Muscle of back (tissue), 3 donors: ENCODE measurements at regions not wholly inside any gene's neighbourhood (a gene's known extent, or its start where the extent isn't known, plus 50 kb on each side); places are given as distances from the start of the nearest gene placed in this dataset.
"Not testable (repeated sequence)": the region's sequence is repeated elsewhere in the genome, so short reads cannot be mapped to it uniquely, and the experiment has no call there.

Experiments used
- DNase-seq, 3 donors: peaks; one replicate each; pipeline versions ENCODE4 v3.0.0 to v3.0.0-alpha.2; 2013

DNA sequence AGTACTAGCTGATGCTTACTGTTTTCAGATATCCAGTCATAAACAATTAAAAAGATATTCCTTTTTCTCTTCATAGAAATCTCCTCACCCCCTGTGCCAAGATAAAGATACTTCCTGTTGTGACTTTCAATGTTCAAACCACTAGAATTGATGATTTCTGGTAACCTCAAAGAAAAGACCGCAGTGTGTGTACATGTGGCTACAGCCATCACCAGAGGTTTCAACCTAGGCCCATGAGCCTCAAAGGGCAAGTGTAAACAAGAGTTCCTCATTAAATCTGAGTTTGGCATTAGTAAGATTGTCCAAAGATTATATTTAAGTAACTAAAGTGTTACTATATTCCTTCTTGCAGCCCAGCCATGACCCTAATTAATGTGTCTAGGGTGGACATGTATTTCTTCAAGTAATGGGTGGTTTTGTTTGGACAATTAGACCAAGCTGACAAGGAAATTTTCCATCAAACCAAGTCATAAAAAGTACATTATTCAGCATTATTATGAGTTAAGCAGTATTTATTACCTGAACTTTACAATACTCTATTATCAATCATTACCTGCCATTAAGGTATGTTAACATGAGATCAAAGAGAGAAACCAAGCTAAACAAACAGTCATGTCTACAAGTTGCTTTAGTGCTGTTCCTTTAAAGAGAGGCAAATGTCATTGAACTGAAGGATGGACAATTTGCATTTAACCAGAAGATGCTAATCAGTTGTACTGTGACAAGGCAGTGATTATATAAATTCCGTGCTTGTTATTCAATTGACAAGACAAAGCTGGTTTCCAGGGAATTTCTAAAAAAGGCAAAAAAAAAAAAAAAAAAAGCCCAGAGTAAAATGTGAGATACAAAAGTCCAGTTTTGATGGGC, 382.7 kb downstream of the LNPK start:
- DNase-seq: no peak

DNA sequence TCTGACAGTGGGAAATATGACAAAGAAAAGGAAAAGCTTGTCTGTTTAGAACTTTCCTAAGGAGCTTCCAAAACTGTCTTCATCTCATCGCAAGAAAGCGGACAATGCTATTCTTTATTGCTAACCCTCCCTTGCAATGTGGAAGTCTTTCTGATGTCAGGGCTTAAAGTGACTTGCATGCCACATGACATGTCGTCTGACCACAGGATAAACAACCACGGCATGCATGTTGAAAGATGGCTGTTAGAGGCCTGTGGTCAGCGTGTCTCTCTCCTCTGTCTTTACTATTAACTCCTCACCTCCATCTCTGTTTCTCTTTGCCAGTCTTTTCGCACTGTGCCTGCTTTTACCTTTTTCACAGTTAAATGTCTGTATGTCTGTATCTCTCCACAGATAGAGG, 389.8 kb downstream of the LNPK start:
- no peak for DNase-seq

DNA sequence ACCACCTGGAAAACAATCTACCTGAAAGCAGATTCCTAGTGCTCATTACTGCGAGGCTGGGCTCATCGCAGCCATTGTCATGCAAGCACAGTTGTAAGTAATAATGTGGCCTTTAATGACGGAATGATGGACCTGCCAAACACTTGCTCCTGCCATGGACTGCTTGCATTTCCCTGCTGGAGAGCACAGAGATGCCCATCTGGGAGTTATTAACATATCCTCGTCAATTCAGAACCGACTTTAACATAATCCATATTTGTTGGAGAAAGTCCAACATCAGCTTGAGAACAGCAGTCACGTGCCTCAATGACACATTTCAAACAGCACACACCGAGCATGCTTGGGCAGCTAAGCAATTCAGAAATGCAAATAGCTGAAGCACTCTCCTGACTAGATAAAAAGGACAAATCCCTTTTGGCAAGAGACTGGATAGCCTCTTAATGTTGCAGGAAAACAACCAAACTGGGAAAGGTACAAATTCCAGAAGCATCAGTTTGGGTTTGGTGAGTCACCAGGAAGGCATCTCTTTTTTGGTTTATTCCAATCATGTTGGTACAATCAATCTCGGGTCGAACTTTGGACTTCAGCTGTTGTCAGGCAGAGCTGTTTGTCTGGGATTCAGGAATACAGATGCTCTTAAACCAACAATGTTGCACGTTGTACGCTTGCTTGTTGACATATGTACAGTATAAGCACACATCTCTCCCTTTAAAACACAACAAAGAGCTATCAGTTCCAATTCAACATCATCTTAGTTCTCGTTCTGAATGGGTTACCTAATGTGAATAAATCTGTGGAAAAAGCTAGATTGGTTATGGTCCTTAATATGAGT, 395.8 kb downstream of the LNPK start:
- DNase-seq: peak; percentile 7 to 60 (median 25)

DNA sequence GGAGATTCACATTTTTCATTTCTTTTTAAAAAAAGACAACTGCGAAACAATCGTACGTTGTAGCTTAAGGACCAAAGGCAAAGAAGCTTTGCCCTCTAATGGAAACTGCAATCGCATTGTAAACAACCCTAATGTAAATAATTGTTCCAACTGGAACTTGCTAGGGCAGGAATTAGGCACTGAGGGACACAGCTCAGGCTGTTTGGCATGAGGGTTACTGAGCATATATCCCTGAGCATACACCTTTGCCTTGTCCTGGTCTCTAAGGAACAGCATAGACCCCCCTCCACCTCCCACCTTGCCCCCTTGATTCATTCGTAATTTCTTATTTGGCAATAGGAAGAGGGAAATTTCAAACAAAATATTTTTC, 396.4 kb downstream of the LNPK start:
- DNase-seq: no peak

DNA sequence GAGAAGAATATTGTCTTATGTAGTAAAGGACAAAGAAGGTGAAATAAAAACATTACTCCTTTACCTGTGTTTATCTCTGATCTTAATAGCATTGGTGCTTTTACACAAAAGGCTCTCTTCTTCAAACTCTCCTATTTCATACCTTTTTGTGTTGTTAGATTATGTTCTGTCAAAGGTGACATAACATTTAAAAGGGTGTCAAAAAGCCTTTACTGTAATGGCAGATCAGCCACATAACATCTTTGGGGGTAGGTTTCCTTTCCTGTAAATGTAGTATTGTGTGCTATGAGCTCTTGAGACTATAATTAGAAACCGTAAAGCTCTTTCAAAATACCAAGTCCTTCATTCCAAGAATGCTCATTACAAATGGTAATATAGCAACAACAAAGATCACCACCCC, 400.1 kb downstream of the LNPK start:
- no peak for DNase-seq

DNA sequence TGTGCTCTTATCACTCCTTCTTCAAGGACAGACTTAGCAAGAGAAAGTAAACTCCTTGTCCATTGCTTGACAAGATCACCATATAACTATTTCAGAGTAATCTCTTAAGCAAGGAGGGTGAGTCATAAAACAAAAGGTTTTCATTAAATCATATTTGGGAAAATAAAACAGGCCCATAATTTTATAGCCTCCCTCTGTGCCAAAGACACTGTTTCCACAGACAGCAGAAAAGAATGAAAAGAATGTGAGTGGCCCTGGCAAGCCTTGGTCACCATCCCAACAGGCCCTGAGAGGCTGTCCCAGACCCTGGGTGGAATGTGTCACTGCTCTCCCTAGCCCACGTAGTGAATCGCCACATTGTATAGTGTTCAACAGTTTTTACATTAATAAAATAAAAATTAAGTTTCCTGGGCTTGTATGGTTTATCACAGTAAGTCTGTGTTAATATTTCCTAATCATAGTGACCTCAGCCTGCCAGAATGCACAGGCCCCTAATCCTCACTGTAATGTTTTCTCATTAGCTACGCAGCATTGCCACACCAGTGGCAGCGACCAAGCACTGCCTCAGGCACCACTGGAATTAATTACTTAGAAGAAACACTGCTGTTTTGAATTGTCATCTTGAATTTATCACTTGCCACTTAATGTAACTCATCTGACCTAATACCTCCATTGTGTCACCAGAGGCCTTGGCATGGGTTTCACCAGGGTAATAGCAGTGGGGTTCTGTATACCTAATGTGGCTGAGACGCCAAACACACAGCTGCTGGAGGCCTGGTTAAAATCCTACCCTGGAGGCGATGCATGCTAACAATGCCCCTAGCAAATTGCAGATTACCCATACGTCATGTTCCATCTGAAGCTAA, 401.9 kb downstream of the LNPK start:
- DNase-seq: peak; percentile 11 to 57 (median 46)

DNA sequence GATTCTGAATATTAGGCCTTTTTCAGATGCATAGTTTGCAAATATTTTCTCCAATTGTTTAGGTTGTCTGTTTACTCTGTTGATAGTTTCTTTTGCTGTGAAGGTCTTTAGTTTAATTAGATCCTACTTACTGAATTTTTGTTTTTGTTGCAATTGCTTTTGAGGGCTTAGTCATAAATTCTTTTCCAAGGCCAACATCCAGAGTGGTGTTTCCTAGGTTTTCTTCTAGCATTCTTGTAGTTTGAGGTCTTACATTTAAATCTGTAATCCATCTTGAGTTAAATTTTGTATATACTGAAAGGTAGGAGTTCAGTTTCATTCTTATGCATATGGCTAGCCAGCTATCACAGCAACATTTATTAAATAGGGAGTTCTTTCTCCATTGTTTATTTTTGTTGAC, 404.8 kb downstream of the LNPK start:
- no peak for DNase-seq

DNA sequence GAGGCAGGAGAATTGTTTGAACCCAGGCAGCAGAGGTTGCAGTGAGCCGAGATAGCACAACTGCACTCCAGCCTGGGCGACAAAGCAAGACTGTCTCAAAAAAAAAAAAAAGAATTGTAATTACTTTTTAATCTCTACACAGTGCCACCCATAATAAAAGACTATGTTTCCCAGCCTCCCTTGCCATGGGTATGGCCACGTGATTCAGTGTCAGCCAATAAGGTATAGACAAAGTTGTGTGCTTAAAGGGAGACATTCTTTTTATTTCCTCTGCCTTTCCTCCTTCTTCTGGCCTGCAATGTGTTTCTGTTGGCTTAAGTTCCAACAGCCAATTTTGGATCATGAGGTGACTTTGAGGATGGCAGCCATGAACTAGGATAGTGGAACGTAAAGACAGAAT, 406.9 kb downstream of the LNPK start:
- no peak for DNase-seq

DNA sequence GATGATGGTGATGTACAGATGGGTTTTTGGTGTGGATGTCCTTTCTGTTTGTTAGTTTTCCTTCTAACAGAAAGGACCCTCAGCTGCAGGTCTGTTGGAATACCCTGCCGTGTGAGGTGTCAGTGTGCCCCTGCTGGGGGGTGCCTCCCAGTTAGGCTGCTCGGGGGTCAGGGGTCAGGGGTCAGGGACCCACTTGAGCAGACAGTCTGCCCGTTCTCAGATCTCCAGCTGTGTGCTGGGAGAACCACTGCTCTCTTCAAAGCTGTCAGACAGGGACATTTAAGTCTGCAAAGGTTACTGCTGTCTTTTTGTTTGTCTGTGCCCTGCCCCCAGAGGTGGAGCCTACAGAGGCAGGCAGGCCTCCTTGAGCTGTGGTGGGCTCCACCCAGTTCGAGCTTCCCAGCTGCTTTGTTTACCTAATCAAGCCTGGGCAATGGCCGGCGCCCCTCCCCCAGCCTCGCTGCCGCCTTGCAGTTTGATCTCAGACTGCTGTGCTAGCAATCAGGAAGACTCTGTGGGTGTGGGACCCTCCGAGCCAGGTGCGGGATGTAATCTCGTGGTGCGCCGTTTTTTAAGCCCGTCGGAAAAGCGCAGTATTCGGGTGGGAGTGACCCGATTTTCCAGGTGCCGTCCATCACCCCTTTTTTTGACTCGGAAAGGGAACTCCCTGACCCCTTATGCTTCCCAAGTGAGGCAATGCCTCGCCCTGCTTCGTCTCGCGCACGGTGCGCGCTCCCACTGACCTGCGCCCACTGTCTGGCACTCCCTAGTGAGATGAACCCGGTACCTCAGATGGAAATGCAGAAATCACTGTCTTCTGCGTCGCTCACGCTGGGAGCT, 408.2 kb downstream of the LNPK start:
- not testable (repeated sequence) for DNase-seq

DNA sequence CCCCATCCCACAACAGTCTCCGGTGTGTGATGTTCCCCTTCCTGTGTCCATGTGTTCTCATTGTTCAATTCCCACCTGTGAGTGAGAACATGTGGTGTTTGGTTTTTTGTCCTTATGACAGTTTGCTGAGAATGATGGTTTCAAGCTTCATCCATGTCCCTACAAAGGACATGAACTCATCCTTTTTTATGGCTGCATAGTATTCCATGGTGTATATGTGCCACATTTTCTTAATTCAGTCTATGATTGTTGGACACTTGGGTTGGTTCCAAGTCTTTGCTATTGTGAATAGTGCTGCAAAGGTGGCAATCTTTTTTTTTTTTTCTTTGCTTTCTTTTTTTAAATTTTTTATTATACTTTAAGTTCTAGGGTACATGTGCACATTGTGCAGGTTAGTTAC, 406.7 kb upstream of the ATP5MC3 start:
- DNase-seq: not testable (repeated sequence)

DNA sequence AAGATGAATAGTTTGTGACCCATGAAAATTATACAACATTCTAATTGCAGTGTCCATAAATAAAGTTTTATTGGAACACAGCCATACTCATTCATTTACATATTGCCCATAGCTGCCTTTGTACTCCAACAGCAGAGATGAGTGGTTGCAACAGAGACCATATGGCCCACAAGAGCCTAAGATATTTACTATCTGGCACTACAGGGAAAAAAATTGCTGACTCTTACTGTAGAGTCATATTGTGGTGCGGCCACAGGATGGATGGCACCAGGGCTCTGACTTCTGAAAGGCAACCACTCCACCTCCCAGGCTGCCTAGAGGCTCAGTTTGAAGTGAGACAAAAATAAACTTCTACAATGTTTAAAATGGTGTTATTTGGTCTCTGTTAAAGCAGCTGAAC, 404.0 kb upstream of the ATP5MC3 start:
- DNase-seq: no peak

DNA sequence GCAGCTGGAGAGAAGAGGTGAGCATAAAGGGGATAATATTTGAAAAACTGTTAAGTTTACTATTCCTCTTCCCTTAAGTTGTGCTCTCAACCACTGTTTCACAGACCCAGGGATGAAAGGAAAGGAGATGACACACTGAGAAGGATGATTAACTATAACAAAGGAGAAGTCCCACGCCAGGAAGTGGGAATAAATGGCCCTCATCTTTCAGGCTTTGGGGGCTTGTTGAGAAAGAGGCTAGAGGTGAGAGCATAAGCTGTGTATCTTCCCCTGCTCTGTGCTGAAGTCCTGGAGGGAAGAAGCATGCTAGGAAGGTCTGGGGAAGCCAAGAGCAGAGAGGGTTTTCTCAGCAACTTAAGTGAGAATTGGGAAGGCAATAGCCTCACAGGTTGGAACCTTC, 399.1 kb upstream of the ATP5MC3 start:
- DNase-seq: no peak

DNA sequence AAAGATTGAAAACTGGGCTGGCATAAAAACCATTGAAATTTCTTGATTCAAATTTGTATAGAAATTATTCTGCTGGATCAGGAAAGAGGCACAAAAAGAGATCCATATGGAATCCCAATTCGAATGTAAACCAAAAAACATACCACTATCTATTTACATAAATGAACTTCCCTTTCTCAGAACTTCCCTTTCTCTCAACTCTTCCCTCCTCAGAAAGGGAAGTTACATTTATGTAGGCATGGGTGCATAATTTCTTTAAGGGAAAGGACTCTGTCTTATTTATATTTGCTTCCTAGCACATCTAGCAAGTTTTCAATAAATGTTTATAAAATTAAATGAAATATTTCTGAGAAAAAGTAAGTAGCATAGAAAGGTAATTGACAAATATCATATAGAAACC, 398.1 kb upstream of the ATP5MC3 start:
- DNase-seq: no peak

DNA sequence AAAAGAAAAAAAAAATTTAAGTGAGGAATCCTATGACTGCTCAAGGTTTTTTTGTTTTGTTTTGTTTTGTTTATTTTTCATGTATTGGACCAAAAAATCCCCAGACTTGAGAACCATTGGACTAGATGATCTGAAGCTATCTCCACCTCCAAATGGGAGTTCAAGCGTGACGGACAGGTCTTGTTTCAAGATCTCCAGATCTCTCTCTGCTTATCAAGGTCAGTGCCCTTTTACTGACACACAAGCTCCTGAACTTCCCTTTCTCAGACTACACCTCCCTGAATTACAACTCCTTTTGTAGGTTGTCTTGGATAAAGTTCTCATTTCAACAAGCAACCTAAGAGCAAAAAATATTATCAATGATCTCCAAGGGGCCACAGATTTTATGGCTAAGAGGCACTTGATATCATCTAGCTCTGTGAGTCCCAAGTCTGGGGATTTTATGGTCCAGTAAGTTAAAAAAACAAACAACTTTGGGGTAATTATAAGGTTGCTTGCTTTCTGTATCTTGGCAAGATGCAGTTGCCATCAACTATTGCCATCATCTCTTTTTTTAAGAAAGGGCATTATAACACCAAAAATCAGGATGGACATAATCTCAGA, 396.0 kb upstream of the ATP5MC3 start:
- DNase-seq: no peak

DNA sequence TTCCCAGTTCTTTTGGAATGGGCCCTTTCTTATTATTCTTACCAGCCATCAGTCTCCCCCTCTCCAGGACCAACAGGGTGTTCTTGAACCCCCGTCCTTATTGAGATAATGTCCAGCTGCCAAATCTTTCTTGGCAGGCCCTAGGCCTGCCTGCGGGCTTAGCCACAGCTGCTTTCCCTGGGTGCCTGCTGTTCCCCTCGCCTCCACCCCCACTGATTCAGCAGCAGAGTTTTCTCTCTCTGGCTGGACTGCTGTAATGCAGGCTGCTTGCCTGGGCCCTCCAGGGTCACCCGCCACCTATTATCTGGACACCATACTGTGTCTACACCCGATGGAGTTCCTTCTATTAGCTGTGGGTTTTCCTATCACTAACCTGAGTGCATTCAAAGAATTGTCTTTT, 395.4 kb upstream of the ATP5MC3 start:
- peak in 1 of 3 donors; percentile 20 for DNase-seq

DNA sequence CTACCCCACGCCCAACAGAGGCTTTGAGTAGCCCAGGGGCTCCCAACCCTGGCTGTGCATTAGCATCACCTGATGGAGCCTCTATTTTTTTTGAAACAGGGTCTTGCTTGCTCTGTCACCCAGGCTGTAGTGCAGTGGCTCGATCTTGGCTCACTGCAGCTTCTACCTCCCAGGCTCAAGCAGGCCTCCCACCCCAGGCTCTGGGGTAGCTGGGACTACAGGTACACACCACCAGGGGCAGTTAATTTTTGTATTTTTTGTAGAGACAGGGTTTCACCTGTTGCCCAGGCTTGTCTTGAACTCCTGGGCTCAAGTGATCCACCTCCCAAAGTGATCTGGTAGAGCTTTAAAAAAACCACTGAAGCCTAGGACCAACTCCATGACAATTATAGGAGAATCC, 394.8 kb upstream of the ATP5MC3 start:
- no peak for DNase-seq

DNA sequence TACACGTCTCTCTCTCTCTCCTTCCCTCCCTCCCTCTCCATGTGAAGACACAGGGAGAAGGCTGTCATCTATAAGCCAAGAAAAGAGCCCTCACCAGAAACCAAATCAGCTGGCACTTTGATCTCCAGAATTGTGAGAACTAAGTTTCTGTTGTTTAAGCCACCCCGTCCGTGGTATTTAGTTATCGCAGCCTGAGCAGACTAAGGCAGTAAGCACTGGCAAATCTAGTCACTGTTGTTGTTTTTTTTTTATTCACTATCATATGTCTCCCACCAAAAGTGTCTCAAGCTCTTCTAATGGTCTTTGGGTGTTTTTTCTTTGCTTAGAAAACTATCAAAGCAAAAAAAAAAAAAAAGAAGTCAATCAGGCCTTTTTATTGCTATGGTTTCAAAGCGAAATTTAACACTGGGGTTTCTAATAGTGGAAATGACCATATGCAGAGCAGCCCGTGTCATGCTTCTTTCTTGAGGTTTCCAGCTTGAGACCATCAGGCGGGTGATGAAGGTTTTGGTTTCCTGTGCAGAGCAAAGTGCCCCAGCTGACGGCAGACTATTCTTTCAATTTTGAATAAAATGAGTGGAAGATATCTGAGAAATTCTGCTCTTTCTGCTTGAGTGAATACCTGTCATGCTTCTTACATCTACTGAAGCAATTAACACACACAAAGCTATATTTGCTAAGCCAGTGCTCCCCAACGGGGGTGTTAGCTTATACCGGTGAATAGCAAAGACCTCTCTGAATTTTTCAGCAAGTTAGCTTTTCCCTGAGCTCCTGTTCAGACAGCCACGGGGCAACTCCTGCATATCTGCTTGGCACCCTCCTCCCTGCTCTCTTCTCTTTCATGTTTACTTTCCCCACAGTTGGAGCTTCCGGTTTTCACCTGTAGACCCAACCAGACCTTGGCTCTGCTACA, 394.1 kb upstream of the ATP5MC3 start:
- DNase-seq: no peak

DNA sequence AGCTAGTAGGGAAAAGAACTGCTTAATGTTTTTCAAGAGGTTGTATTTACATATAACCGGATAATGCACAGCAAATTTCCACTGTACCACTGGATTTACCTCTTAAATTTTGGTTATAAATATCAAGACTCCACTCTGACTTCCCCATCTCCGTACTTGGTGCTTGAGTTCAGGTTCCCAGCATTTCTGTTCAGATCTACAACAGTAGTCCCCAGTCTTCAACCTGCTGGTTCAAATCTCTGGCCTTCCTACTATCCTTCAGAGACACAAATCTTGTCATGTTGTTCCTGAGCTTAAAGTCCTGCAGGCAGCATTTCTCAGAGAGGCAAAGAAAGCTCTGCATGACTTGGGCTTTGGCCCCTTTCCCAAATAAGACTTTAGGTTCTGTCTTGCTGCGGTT, 392.6 kb upstream of the ATP5MC3 start:
- no peak for DNase-seq

DNA sequence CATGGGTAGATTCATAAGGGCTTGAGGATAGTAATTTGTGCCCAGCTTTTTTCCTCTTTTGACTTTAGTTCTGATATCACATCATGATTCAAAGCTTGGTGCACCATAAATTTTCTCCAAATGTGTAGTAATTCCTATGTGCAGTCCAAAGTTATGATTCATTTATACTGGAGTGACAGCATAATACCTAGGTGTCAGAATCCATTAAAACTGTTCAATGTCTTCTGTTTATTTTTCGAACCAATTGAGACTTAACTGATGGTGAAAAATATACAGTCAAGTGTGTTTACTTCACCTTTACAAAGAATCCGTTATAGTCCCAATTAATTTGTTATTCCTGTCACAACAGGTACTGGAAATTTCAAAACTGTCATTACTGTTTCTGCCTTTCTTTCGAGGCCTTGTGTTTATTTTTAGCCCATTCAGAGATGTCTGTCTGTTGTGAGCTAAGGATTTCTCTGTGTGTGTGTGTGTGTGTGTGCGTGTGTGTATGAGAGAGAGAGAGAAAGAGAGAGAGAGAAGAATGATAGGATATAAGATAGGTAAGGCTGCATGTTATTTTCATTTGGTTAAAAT, 389.7 kb upstream of the ATP5MC3 start:
- no peak for DNase-seq
